Right renal cortex interstitium (tissue), 3 donors: ENCODE measurements at regions not wholly inside any gene's neighbourhood (a gene's known extent, or its start where the extent isn't known, plus 50 kb on each side); places are given as distances from the start of the nearest gene placed in this dataset.
A peak's percentile ranks its signal among the peaks of the same experiment; 100 is the strongest.

Experiments
- DNase-seq, 3 donors: peaks; one replicate each; pipeline ENCODE4 v3.0.0-alpha.2; 2013; ENCODE audit warnings: low read depth in 3 of 3, low spot score in 2 of 3

- no peak for DNase-seq
Observed at GRCh38 chr2:118356051-118356450, 267.8 kb downstream of the INSIG2 start.

- DNase-seq: no peak
Observed at GRCh38 chr2:118351796-118352195, 263.5 kb downstream of the INSIG2 start.

- DNase-seq: no peak
Observed at GRCh38 chr2:118350621-118351020, 262.4 kb downstream of the INSIG2 start.

GRCh38 chr2:118349365-118349764 lies 261.1 kb downstream of the INSIG2 start:
- DNase-seq: no peak

GRCh38 chr2:118348380-118349034 lies 260.2 kb downstream of the INSIG2 start:
- DNase-seq: no peak

- no peak for DNase-seq
Observed at GRCh38 chr2:118345465-118345864, 257.2 kb downstream of the INSIG2 start.

- no peak for DNase-seq
Observed at GRCh38 chr2:118340103-118340502, 251.8 kb downstream of the INSIG2 start.

- DNase-seq: no peak
Observed at GRCh38 chr2:118339386-118339785, 251.1 kb downstream of the INSIG2 start.

GRCh38 chr2:118333664-118334063 lies 245.4 kb downstream of the INSIG2 start:
- DNase-seq: no peak

GRCh38 chr2:118325321-118325955 lies 237.2 kb downstream of the INSIG2 start:
- no peak for DNase-seq

- no peak for DNase-seq
Observed at GRCh38 chr2:118322406-118322805, 234.1 kb downstream of the INSIG2 start.

- no peak for DNase-seq
Observed at GRCh38 chr2:118321432-118322105, 233.3 kb downstream of the INSIG2 start.

GRCh38 chr2:118320658-118321057 lies 232.4 kb downstream of the INSIG2 start:
- no peak for DNase-seq

GRCh38 chr2:118320196-118320595 lies 231.9 kb downstream of the INSIG2 start:
- DNase-seq: no peak

- no peak for DNase-seq
Observed at GRCh38 chr2:118319271-118319684, 231.0 kb downstream of the INSIG2 start.

GRCh38 chr2:118315606-118316005 lies 227.3 kb downstream of the INSIG2 start:
- no peak for DNase-seq

- DNase-seq: no peak
Observed at GRCh38 chr2:118312969-118313756, 224.9 kb downstream of the INSIG2 start.

- peak in 1 of 3 donors; percentile 16 for DNase-seq
Observed at GRCh38 chr2:118310681-118311429, 222.6 kb downstream of the INSIG2 start.

GRCh38 chr2:118309946-118310680 lies 221.8 kb downstream of the INSIG2 start:
- peak in 1 of 3 donors; percentile 50 for DNase-seq
